Hematopoietic multipotent progenitor cell treated with erythropoietin and hydrocortisone succinate and interleukin-3 and kit ligand, for 4 days (in vitro differentiated cells): ENCODE measurements at regions not wholly inside any gene's neighbourhood (a gene's known extent, or its start where the extent isn't known, plus 50 kb on each side); places are given as distances from the start of the nearest gene placed in this dataset.

Source experiments
- DNase-seq: peaks from one replicate; pipeline ENCODE4 v3.0.0-alpha.2; 2015

DNA sequence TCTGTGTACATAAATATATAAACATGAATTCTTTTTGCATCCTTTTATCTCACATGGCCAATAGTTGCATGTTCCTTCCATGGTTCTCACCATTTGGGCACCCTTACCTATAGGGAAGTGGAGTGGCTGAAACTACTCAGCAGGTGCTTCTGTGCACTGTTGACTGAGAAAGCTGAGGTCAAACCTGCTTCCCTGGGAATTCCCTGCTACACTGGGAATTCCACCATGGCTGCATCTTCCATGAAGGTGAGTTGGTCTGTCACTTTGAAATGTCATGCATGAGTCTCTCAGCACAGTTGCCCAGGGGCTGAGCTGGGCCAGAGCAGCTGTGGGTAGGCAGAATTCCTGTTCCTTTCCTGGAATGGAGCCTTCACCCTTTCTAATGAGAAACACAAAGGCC lies 193.8 kb upstream of the PRSS16 start:
- DNase-seq = no peak

DNA sequence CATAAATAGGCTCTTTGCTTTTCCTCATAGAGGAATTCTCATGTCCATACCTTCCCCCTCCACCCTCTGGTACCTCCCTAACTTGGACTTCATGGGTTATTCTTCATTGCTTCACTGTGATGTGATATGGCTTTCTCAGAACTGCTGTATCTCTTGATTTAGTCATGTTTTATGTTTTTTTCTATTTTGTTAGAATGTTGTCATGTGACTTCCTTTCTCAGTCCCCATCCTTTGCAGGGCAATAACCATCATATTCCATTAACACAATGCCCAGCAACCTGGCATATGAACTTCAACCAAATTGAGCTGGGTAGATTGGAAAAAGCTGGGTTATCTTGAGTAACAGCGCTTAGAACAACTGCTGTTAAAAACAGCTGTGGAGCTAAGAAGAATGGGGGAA lies 190.9 kb upstream of the PRSS16 start:
- DNase-seq = no peak

DNA sequence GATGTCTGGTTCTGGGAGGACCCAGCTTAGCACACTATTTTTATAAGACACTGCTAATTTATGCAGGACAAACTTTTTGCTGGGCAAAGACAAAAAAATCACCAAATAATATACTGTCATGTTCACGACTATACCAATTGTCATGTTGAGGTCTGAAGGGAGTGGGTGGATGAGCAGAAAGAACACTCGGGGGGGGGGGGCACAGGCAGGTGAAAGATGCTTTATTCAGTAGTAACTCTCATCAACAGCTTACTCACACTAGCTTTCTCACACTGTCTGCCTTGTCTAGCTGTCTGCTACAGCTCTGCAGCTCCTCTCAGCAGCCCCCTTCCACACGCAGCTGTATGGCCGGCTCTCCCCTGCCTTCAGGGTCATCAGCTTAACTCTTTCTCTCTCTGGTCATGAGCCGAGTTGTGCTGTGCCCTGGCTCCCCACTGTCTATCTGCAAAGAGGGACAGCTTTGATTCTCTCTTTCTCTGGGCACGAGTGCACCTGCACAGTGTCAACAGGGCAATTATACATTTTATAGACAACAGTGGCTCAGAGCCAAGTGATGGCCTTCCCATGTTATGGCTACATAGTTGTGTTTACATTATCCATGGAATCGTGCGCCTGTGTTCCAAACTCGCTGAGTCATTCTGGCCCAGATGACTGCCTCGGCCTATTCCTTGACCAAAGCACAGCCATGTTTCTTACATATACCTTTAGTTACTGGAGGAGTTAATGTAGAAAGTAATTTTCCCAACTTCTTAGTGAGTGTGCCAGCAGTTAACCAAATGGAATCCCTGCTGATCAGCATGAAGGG lies 187.7 kb upstream of the PRSS16 start:
- no peak for DNase-seq

DNA sequence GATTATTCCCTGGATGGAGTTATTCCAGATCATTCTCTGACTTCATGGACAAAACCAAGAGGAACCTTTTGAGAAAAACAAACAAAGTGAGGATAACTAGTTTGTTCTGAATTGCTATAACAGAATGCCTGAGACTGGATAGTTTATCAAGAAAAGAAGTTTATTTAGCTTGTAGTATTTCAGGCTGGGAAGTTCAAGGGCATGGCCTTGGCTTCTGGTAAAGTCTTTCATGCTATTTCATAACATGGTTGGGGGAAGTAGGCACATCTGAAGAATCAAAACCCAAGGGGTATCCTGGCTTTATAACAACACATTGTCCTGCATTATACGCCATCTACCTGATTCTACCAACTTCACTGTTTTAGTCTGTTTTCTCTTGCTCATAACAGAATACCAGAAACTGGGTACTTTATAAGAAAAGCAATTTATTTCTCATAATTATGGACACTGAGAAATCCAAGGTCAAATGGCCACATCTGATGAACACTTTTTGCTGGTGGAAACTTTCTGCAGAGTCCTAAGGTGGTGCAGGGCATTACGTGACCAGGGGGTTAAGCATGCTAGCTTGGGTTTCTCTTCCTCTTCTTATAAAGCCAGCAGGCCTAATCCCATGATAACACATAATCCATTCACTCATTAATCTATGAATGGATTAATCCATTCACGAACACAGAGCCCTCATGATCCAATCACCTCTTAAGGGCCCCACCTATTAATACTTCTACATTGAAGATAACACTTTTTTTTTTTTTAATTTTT lies 186.1 kb upstream of the PRSS16 start:
- no peak for DNase-seq

DNA sequence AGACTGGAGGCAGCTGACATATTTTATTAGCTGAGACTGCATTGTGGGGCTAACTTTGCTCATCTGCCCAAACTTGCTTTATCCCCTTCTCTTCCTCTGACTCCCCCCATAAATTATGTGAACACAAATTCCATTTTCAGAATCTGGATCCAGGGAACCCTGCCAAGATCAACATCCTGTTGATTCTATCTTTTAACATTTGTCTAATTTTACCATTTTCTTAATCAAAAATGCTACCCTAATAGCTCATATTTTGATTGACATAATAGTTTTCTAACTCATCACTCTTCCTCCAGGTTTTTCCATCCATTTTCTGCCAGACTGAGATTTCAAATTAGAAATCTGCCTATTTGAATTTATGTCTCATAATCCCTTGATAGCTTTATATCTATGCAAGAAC lies 184.7 kb upstream of the PRSS16 start:
- no peak for DNase-seq

DNA sequence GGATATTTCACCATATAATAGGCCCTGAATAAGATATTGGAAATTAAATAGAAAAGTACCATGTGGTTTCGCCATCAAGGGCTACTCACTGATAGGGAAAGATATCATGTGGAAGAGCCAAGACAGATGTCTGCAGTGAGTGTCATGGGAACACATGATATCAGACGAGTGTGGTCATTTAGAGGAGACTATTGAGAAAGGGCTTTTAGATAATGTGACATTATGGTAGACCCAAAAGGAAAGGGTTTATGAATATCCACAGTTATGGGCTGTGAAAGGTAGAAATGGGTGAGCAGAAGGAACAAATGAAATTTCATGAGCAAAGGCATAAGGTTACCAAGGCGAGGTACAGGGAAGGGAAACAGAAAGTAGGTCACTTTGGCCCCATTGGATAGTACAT lies 182.3 kb upstream of the PRSS16 start:
- DNase-seq = peak; percentile 46

DNA sequence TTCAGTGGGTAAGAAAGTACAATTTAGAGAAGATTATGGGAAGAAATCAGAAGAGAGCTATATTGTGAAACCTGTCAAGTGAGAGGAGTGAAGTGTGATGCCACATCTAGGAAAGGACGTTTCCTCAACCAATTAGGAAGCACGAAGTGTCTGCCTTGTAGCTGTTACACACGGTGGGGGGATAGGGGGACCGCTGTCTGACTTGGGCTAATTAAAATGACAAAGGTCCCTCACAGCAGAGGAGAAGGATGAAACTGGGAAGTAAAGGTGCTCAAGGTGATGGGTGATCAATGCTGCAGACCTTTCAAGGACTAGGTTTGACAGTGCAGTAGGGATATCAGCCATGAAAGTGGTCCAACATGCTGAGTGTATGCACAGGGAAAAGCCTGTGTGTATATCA lies 181.1 kb upstream of the PRSS16 start:
- no peak for DNase-seq

DNA sequence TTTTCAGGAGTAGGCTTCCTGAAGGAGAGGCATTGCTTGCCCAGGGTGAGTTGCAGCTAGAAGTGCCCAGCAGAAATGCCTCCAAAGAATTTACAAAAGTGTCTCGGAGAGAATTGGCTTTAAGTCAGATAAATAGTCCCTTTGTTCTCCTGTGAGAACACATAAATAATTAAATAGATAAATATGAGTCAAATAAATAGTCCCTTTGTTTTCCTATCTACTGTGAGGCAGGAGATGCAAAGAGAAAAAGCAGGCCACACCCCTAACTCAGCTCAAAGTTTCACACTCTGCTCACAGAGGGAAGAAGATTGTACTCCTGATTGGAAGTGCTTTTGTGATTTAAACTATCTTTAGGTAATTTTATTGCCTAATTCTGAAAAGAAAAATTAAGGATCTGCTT lies 180.7 kb upstream of the PRSS16 start:
- no peak for DNase-seq

DNA sequence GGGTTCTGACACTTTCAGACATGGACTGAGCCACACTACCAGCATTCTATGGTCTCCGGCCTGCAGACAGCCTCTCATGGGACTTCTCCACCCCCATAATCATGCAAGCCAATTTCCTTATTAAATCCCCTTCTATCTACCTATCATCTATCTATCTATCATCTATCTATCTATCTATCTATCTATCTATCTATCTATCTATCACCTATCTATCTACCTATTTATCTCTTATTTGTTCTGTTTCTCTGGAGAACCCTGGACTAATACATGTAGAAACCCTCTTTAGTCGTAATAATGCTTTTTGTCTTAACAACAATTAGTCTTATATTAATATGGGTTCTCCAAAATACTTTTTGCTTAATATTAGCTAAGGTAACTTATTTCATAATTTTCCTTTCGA lies 174.1 kb upstream of the PRSS16 start:
- DNase-seq = no peak

DNA sequence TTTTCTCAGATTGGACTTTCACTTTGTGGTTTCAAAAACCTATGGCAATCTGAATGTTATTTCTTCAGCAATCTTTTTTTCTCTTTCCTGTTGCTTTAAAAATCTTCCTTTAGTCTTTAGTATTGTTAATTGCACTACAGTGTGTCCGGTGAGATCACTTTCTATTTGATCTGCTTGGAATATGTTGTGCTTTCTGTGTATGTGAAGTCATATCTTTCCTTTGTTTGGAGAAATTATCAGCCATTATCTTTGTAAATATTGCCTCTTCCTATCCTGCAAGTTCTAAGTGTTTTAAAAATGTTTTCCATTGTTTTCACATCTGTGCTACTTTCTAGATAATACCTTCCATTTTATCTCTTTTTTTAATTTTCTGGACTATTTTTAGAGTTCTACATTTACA lies 171.4 kb upstream of the PRSS16 start:
- DNase-seq = no peak

DNA sequence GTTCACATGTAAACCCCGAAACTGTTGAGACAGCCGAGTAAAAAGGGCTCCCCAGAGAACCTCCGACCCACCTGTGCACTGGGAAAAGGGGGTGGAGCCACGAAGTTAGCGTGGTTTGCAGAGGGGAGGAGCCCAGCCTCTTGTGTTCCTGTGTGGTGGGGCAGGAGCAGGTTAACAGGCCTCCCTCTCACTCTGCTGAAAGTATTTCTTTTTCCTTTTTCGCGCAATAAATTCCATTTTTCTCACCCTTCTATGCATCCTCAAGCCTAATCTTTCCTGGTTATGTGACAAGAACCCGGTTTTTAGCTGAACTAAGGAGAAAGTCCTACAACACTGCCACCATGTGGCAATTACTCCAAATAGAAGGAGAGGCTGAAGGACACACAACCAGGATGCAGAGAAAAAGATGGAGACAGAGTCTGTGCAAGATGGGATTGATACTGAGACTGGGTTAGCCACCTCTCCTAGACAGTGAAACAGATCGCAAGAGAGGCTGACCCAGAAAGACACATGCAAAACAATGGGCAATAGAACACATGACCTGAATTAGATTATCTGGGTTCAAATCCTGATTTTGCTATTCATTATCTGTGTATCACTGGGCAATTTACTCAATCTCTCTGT lies 168.7 kb upstream of the PRSS16 start:
- peak; percentile 82 for DNase-seq

DNA sequence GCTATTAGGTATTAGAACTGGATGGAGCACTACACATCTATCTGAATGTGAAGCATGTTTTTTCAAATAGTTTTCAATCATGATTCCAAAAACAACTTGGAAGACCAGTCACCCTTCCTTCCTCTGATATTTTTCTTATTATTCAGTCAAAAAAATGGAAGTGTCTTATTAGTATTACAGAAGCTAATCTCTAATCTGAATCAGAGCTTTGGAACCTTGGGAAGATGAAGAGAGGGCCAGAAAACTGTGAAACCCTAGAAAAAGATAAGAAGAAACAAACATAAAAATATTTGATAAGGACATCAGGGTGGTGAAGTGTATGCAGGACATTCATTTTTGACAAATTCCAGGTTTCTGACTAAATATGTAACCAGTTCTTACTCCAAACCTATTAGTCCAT lies 166.3 kb upstream of the PRSS16 start:
- no peak for DNase-seq

DNA sequence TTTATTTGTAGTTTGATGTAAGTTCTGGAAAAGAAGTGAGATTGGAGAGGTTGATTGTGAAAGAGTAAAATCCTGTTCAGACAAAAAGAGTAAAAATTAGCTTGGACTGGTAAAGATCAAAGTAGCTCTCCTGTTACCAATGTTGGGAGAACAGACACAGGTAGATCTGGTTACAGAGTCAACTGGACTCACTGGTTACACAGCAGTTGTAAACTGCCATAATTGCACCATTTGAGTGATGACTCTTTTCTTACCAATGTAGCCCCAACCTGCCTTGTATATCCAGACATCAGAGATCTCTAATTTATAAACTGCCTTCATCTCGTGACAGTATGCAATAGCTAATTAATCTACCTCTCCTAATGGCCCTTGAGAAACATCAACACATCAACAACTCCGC lies 165.6 kb upstream of the PRSS16 start:
- no peak for DNase-seq

DNA sequence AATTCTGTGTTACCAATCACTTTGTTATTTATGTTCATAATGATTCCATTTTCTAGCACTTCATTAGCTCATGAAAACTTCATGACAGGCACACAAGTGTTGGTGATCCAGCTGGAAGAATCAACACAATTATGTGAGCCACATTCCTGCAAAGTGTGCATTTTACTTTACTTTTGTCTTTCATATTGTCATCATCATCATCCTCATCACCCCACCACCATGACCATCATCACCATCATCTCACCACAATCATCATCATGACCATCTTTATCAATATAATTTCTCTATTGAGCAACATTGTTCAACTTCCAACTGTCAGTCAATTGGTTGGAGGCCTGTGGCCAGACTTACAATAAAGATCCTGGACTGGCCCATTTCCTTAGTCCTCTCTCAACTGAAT lies 159.4 kb upstream of the PRSS16 start:
- no peak for DNase-seq

DNA sequence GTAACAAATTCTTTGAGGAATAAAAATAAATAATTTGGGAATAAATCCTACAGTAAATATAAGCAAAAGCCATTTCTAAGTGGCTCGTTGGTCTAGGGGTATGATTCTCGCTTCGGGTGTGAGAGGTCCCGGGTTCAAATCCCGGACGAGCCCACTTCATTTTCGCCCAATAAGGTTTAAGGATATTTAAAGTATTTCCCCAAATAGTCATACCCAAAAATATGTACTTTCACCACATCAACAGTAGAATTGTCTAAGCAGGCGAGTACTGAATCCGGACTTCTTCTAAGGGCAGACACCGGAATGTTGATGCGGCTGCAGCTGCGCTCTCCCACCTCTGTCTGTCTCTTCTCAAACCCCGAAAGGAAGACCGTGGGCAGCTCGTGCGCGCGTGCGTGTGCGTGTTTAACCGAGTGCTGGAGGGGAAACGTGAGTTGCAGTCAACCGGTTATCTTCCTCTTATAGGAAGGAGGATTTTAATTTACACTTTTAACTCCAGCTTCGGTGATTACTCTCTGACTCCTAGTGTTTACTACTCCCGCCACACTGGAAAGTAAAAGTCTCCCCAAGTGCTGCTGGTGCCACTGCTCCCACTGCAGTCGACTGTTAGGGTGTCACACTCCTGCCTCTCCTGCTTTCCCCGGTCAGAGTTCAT lies 155.7 kb upstream of the PRSS16 start:
- peak; percentile 90 for DNase-seq

DNA sequence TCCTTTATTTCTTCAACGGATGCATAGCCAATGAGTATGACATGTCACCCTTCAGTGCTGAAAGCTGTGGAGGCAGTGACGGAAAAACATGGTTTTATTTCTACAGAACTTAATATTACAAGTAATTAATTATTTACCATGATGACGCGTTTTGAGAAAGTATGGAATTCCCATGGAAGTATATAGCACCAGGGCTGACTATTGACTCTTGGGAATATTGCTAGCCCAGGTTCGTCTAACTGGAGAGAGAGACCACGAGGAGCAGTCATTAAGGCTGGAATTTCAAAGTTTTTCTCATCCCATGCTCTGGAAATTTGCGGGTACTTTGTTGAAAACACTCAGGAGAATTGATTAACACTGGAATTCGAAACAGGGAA lies 155.2 kb upstream of the PRSS16 start:
- DNase-seq = no peak

DNA sequence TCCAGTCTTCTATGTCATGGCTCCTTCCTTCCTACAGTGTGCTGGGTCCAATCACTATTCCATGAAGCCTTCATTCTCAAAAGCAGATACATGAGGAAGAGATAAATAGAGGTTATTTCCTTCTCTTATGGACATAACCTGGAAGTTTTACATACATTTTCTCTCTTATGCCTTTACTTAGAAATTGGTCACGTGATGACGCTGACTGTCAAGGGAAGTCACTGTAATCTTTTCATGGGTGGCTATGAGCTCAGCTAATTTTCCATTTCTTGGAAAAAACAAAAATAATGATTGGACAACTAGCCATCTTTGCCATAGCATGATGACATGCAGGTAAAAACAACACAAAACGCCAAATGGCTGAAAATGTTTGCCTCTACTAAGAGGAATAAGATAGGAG lies 151.6 kb upstream of the PRSS16 start:
- DNase-seq = no peak

DNA sequence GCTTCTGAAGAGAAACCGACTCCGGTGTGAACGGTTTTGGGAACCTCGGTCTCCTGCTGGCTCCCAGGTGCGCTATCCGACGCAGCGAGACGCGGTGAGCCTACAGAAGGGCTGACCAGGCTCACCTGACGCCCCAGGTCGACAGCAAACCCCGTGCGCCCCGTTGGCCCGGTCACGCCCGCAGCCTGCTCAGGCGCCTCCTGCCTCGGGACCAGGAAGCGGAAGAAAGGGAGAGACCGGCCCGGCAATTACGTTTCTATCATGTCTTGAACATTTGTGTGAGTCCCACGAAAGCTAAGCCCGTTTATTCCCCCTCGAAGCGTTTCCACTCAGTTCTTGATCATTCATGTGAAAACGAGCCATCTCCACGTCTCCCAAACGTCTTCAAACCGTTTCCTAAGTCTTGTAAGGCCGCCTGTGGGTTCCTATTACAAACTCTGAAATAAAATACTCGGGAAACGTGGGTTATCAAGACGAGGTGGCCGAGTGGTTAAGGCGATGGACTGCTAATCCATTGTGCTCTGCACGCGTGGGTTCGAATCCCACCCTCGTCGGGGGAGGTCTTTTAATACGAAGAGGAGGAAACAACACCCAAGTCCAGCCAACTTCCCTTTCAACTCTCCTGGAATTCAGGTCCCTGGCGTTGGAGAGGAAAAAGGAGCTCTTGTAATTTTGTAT lies 150.5 kb upstream of the PRSS16 start:
- DNase-seq = peak; percentile 75

DNA sequence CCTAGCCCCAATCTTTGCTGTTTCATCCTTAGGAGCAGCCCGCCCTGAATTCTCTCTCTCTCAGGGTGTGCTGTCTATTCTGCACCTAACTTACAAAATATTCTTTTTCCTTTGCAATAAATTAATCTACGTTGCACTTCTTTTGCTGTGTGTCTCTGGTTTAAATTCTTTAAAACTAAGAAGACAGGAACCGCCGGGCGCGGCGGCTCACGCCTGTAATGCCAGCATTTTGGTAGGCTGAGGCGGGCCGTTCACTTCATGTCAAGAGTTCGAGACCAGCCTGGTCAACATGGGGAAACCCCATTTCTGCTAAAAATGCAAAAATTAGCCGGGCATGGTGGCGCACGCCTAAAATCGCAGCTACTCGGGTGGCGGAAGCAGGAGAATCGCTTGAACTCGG lies 148.5 kb upstream of the PRSS16 start:
- DNase-seq = no peak

DNA sequence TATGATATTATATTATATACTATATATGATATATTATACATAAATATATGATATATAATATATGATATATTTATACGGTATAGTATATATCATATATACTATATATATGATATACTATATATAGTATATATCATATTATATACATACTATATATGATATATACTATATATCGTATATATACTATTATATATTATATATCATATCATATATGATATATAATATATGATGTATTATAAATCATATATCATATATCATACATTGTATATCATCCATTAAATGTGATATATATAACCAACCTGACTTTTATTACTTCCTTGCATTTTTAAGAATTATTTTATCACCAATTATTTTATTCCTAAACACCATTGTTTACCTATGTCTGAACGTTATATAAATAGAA lies 146.6 kb upstream of the PRSS16 start:
- no peak for DNase-seq

DNA sequence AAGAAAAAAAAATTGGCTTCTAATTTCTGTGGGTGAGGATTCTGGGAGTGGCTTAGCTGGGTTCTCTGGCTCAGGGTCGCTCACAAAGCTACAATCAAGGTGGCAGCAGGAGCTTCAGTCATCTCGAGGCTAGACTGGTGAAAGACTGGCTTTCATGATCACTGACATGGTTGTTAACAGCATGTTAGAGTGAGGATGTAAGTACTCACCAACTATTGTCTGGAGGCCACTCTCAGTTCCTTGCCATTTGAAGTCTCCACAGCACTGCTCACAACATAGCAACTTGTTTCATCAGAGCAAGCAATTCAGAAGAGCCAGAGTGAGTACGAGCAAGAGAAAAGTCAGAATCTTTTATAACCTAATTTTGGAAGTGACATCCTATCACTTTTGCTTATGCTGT lies 145.7 kb upstream of the PRSS16 start:
- no peak for DNase-seq

DNA sequence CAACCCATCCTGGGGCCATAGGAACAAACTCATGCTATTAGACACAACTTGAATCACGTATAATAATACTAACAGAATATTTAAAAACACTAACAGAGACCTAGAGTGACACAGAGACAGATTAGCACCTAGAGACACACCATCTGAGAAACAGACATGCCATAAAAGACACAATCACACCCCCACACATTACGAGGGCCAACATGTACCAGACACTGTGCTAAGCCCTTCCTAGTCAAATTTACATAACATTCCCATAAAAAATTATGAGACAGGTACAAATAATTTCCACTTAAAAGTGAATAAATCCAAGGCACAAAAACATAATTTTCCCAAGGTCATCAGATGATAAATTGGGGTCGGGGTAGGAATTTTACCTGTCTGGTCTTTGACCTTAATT lies 141.1 kb upstream of the PRSS16 start:
- no peak for DNase-seq

DNA sequence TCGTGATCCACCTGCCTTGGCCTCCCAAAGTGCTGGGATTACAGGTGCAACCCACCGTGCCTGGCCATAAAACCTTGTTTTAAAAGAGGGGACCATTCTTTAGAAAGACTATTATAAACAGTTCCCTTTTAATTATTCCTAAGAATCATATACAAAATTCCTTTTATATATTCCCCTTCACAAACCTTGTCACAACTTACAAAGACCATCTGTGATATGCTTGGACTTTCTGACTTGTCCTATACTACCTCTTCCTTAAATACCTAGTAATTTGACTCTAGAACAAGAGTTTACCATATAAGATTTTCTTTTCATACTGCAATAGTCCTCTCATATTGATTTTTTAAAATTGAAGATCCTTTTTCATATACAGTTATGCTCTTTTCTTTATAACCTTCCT lies 135.8 kb upstream of the PRSS16 start:
- no peak for DNase-seq
